ENCODE measurements at regions not wholly inside any gene's neighbourhood (a gene's known extent, or its start where the extent isn't known, plus 50 kb on each side); places are given as distances from the start of the nearest gene placed in this dataset.

GRCh38 chr5:88551724-88552345 is 283.2 kb upstream of the TMEM161B start:
- no peaks in the 10 kb centered on the region for H3K9me3 ChIP-seq (ENCODE audit: low read length)
- peaks cover 2% of the 10 kb centered on the region for H3F3A ChIP-seq (ENCODE audit: insufficient read depth, low read length, poor library complexity, severe bottlenecking)
- H3K4me2 ChIP-seq (ENCODE audit: low read length) = no peak overlapping the region
- no peaks in the 10 kb centered on the region for H3K36me3 ChIP-seq (ENCODE audit: insufficient read depth, low read length)
- H3K27ac ChIP-seq (ENCODE audit: low read length) = no peak overlapping the region
- H3K27me3 ChIP-seq (ENCODE audit: insufficient read depth, low read depth, low read length) = no peaks in the 10 kb centered on the region
- TF ChIP-seq SMC3 (conservative IDR thresholded peaks at IDR 0.05; ENCODE audit: poor library complexity) = no peak
- TF ChIP-seq, protein P1, sequence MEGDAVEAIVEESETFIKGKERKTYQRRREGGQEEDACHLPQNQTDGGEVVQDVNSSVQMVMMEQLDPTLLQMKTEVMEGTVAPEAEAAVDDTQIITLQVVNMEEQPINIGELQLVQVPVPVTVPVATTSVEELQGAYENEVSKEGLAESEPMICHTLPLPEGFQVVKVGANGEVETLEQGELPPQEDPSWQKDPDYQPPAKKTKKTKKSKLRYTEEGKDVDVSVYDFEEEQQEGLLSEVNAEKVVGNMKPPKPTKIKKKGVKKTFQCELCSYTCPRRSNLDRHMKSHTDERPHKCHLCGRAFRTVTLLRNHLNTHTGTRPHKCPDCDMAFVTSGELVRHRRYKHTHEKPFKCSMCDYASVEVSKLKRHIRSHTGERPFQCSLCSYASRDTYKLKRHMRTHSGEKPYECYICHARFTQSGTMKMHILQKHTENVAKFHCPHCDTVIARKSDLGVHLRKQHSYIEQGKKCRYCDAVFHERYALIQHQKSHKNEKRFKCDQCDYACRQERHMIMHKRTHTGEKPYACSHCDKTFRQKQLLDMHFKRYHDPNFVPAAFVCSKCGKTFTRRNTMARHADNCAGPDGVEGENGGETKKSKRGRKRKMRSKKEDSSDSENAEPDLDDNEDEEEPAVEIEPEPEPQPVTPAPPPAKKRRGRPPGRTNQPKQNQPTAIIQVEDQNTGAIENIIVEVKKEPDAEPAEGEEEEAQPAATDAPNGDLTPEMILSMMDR (IDR thresholded peaks at IDR 0.05; ENCODE audit: poor library complexity, severe bottlenecking) = no peak
- TF ChIP-seq, protein P2, sequence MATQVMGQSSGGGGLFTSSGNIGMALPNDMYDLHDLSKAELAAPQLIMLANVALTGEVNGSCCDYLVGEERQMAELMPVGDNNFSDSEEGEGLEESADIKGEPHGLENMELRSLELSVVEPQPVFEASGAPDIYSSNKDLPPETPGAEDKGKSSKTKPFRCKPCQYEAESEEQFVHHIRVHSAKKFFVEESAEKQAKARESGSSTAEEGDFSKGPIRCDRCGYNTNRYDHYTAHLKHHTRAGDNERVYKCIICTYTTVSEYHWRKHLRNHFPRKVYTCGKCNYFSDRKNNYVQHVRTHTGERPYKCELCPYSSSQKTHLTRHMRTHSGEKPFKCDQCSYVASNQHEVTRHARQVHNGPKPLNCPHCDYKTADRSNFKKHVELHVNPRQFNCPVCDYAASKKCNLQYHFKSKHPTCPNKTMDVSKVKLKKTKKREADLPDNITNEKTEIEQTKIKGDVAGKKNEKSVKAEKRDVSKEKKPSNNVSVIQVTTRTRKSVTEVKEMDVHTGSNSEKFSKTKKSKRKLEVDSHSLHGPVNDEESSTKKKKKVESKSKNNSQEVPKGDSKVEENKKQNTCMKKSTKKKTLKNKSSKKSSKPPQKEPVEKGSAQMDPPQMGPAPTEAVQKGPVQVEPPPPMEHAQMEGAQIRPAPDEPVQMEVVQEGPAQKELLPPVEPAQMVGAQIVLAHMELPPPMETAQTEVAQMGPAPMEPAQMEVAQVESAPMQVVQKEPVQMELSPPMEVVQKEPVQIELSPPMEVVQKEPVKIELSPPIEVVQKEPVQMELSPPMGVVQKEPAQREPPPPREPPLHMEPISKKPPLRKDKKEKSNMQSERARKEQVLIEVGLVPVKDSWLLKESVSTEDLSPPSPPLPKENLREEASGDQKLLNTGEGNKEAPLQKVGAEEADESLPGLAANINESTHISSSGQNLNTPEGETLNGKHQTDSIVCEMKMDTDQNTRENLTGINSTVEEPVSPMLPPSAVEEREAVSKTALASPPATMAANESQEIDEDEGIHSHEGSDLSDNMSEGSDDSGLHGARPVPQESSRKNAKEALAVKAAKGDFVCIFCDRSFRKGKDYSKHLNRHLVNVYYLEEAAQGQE (IDR thresholded peaks at IDR 0.05; ENCODE audit: borderline replicate concordance) = no peak
- no peak for TF ChIP-seq TAF1 (IDR thresholded peaks at IDR 0.05; ENCODE audit: low read depth)
- no peak for TF ChIP-seq POLR2AphosphoS5 (IDR thresholded peaks at IDR 0.05)
- no peak for TF ChIP-seq EP300 (conservative IDR thresholded peaks at IDR 0.05; ENCODE audit: poor library complexity, severe bottlenecking)
- TF ChIP-seq MXI1 (conservative IDR thresholded peaks at IDR 0.05; ENCODE audit: poor library complexity, severe bottlenecking) = no peak
- no peak for TF ChIP-seq EZH2 (IDR thresholded peaks at IDR 0.05; ENCODE audit: borderline replicate concordance, insufficient read depth, low read length, poor library complexity, severe bottlenecking)
- TF ChIP-seq RAD21 (conservative IDR thresholded peaks at IDR 0.05) = no peak
- H3K79me2 ChIP-seq (replicated peaks; ENCODE audit: insufficient read depth, low read length) = peaks cover 10% of the 10 kb centered on the region
- H3K9ac ChIP-seq (ENCODE audit: low read length) = peak overlapping the region; percentile 41
- H2AFZ ChIP-seq (ENCODE audit: low read depth, low read length) = no peak overlapping the region
- H4K20me1 ChIP-seq (ENCODE audit: insufficient read depth) = no peaks in the 10 kb centered on the region
- H3K4me3 ChIP-seq (ENCODE audit: low read length) = peak overlapping the region; percentile 42
- H3K9me2 ChIP-seq (ENCODE audit: insufficient read depth, low read length) = no peaks in the 10 kb centered on the region

GRCh38 chr5:88550736-88551135 is 282.1 kb upstream of the TMEM161B start:
- Histone ChIP-seq H3F3A (ENCODE audit: insufficient read depth, low read length, poor library complexity, severe bottlenecking) (no peaks in the 10 kb centered on the region), H3K9ac (ENCODE audit: low read length) (no peak overlapping the region), H4K20me1 (ENCODE audit: insufficient read depth) (no peaks in the 10 kb centered on the region), H3K4me3 (ENCODE audit: low read length) (no peak overlapping the region), H3K4me2 (ENCODE audit: low read length) (no peak overlapping the region), H3K27ac (ENCODE audit: low read length) (no peak overlapping the region), H3K27me3 (ENCODE audit: insufficient read depth, low read depth, low read length) (no peaks in the 10 kb centered on the region), H3K79me2 (replicated peaks; ENCODE audit: insufficient read depth, low read length) (peaks cover 8% of the 10 kb centered on the region), H3K9me3 (ENCODE audit: low read length) (no peaks in the 10 kb centered on the region), H3K36me3 (ENCODE audit: insufficient read depth, low read length) (no peaks in the 10 kb centered on the region), H2AFZ (ENCODE audit: low read depth, low read length) (no peak overlapping the region), H3K9me2 (ENCODE audit: insufficient read depth, low read length) (no peaks in the 10 kb centered on the region)
- TF ChIP-seq EZH2 (IDR thresholded peaks at IDR 0.05; ENCODE audit: borderline replicate concordance, insufficient read depth, low read length, poor library complexity, severe bottlenecking) (no peak), MXI1 (conservative IDR thresholded peaks at IDR 0.05; ENCODE audit: poor library complexity, severe bottlenecking) (no peak), RAD21 (conservative IDR thresholded peaks at IDR 0.05) (no peak), TAF1 (IDR thresholded peaks at IDR 0.05; ENCODE audit: low read depth) (no peak), SMC3 (conservative IDR thresholded peaks at IDR 0.05; ENCODE audit: poor library complexity) (no peak), EP300 (conservative IDR thresholded peaks at IDR 0.05; ENCODE audit: poor library complexity, severe bottlenecking) (no peak), POLR2AphosphoS5 (IDR thresholded peaks at IDR 0.05) (no peak)
- TF ChIP-seq, protein P1 (IDR thresholded peaks at IDR 0.05; ENCODE audit: poor library complexity, severe bottlenecking) = no peak
- TF ChIP-seq, protein P2 (IDR thresholded peaks at IDR 0.05; ENCODE audit: borderline replicate concordance) = no peak

All from neural cell (in vitro differentiated cells).